ENCODE measurements at regions not wholly inside any gene's neighbourhood (a gene's known extent, or its start where the extent isn't known, plus 50 kb on each side); places are given as distances from the start of the nearest gene placed in this dataset.
A peak's percentile ranks its signal among the peaks of the same experiment; 100 is the strongest.

- Histone ChIP-seq H3K36me3 (ENCODE audit: control insufficient read depth, insufficient read depth, low read length) (peaks cover 38% of the 10 kb centered on the region), H3K4me1 (ENCODE audit: control insufficient read depth, insufficient read depth, low read length, poor library complexity, severe bottlenecking) (no peaks in the 10 kb centered on the region), H3K4me3 (ENCODE audit: low read depth, low read length) (no peak overlapping the region), H3K27me3 (ENCODE audit: control insufficient read depth, insufficient read depth, low read length) (no peaks in the 10 kb centered on the region), H3K27ac (ENCODE audit: insufficient read depth, low read length, poor library complexity, severe bottlenecking) (no peak overlapping the region), H3K9me3 (ENCODE audit: control insufficient read depth in 2 of 2, low read length in 2 of 2) (no peaks in the 10 kb centered on the region)
- no peak overlapping the region for H3K27ac Mint-ChIP-seq
- H3K9me3 Mint-ChIP-seq, result peaks cover 0 to 2% (median 0%) of the 10 kb centered on the region in 7 donors
- H3K27me3 Mint-ChIP-seq, result no peaks in the 10 kb centered on the region
- no peak for ATAC-seq (ENCODE audit: low read depth in 2 of 2)
- DNase-seq, result no peak
- H3K4me1 Mint-ChIP-seq, result peaks cover 0 to 8% (median under 1%) of the 10 kb centered on the region in 4 donors
- no peak overlapping the region for H3K4me3 Mint-ChIP-seq
- H3K36me3 Mint-ChIP-seq, result peaks cover 29% of the 10 kb centered on the region
These were observed 538.0 kb downstream of the UTRN start for GRCh38 chr6:144823131-144823530.

GRCh38 chr6:144824018-144824417 lies 538.9 kb downstream of the UTRN start:
- Histone ChIP-seq H3K27ac (ENCODE audit: insufficient read depth, low read length, poor library complexity, severe bottlenecking) (no peak overlapping the region), H3K4me3 (ENCODE audit: low read depth, low read length) (no peak overlapping the region), H3K4me1 (ENCODE audit: control insufficient read depth, insufficient read depth, low read length, poor library complexity, severe bottlenecking) (no peaks in the 10 kb centered on the region), H3K36me3 (ENCODE audit: control insufficient read depth, insufficient read depth, low read length) (peaks cover 46% of the 10 kb centered on the region), H3K9me3 (ENCODE audit: control insufficient read depth in 2 of 2, low read length in 2 of 2) (no peaks in the 10 kb centered on the region), H3K27me3 (ENCODE audit: control insufficient read depth, insufficient read depth, low read length) (no peaks in the 10 kb centered on the region)
- Mint-ChIP-seq H3K4me1 (peaks cover 0 to 8% (median 0%) of the 10 kb centered on the region in 4 donors), H3K36me3 (peaks cover 34% of the 10 kb centered on the region), H3K27ac (peak overlapping the region in 1 of 3 donors; percentile 28), H3K27me3 (no peaks in the 10 kb centered on the region), H3K9me3 (peaks cover 0 to 2% (median 0%) of the 10 kb centered on the region in 7 donors), H3K4me3 (no peak overlapping the region)
- ATAC-seq (ENCODE audit: low read depth in 2 of 2), result no peak
- no peak for DNase-seq

GRCh38 chr6:144834426-144835038 lies 549.4 kb downstream of the UTRN start:
- Histone ChIP-seq H3K27me3 (ENCODE audit: control insufficient read depth, insufficient read depth, low read length) (no peaks in the 10 kb centered on the region), H3K4me1 (ENCODE audit: control insufficient read depth, insufficient read depth, low read length, poor library complexity, severe bottlenecking) (no peaks in the 10 kb centered on the region), H3K9me3 (ENCODE audit: control insufficient read depth in 2 of 2, low read length in 2 of 2) (no peaks in the 10 kb centered on the region), H3K27ac (ENCODE audit: insufficient read depth, low read length, poor library complexity, severe bottlenecking) (no peak overlapping the region), H3K4me3 (ENCODE audit: low read depth, low read length) (no peak overlapping the region), H3K36me3 (ENCODE audit: control insufficient read depth, insufficient read depth, low read length) (peaks cover 71% of the 10 kb centered on the region)
- H3K27me3 Mint-ChIP-seq, result no peaks in the 10 kb centered on the region
- DNase-seq, result no peak
- H3K9me3 Mint-ChIP-seq, result peaks cover 0 to 1% (median 0%) of the 10 kb centered on the region in 7 donors
- ATAC-seq (ENCODE audit: low read depth in 2 of 2), result no peak
- H3K36me3 Mint-ChIP-seq, result peaks cover 43% of the 10 kb centered on the region
- no peak overlapping the region for H3K4me3 Mint-ChIP-seq
- no peaks in the 10 kb centered on the region for H3K4me1 Mint-ChIP-seq
- H3K27ac Mint-ChIP-seq, result no peak overlapping the region

- no peaks in the 10 kb centered on the region for H3K4me1 Mint-ChIP-seq
- Histone ChIP-seq H3K4me3 (ENCODE audit: low read depth, low read length) (no peak overlapping the region), H3K4me1 (ENCODE audit: control insufficient read depth, insufficient read depth, low read length, poor library complexity, severe bottlenecking) (no peaks in the 10 kb centered on the region), H3K9me3 (ENCODE audit: control insufficient read depth in 2 of 2, low read length in 2 of 2) (no peaks in the 10 kb centered on the region), H3K27me3 (ENCODE audit: control insufficient read depth, insufficient read depth, low read length) (no peaks in the 10 kb centered on the region), H3K36me3 (ENCODE audit: control insufficient read depth, insufficient read depth, low read length) (peaks cover 74% of the 10 kb centered on the region), H3K27ac (ENCODE audit: insufficient read depth, low read length, poor library complexity, severe bottlenecking) (no peak overlapping the region)
- ATAC-seq (ENCODE audit: low read depth in 2 of 2) (no peak), DNase-seq (no peak)
- peak overlapping the region in 1 of 3 donors; percentile 90 for H3K27ac Mint-ChIP-seq
- peaks cover 0 to 1% (median 0%) of the 10 kb centered on the region in 7 donors for H3K9me3 Mint-ChIP-seq
- H3K36me3 Mint-ChIP-seq, result peaks cover 48% of the 10 kb centered on the region
- no peak overlapping the region for H3K4me3 Mint-ChIP-seq
- H3K27me3 Mint-ChIP-seq, result no peaks in the 10 kb centered on the region
These were observed 550.3 kb downstream of the UTRN start for GRCh38 chr6:144835322-144835973.

GRCh38 chr6:144840619-144841018 lies 555.5 kb downstream of the UTRN start:
- Mint-ChIP-seq H3K4me3 (no peak overlapping the region), H3K4me1 (peaks cover 0 to 2% (median 0%) of the 10 kb centered on the region in 4 donors), H3K36me3 (peaks cover 70% of the 10 kb centered on the region), H3K27me3 (no peaks in the 10 kb centered on the region), H3K9me3 (peaks cover 0 to 1% (median 0%) of the 10 kb centered on the region in 7 donors), H3K27ac (peak overlapping the region in 1 of 3 donors; percentile 1)
- ATAC-seq (ENCODE audit: low read depth in 2 of 2), result no peak
- Histone ChIP-seq H3K4me1 (ENCODE audit: control insufficient read depth, insufficient read depth, low read length, poor library complexity, severe bottlenecking) (no peaks in the 10 kb centered on the region), H3K4me3 (ENCODE audit: low read depth, low read length) (no peak overlapping the region), H3K9me3 (ENCODE audit: control insufficient read depth in 2 of 2, low read length in 2 of 2) (no peaks in the 10 kb centered on the region), H3K27me3 (ENCODE audit: control insufficient read depth, insufficient read depth, low read length) (no peaks in the 10 kb centered on the region), H3K27ac (ENCODE audit: insufficient read depth, low read length, poor library complexity, severe bottlenecking) (no peak overlapping the region), H3K36me3 (ENCODE audit: control insufficient read depth, insufficient read depth, low read length) (peaks cover 93% of the 10 kb centered on the region)
- DNase-seq, result no peak

GRCh38 chr6:144843701-144844100 lies 558.6 kb downstream of the UTRN start:
- H3K27me3 Mint-ChIP-seq, result no peaks in the 10 kb centered on the region
- no peak overlapping the region for H3K27ac ChIP-seq (ENCODE audit: insufficient read depth, low read length, poor library complexity, severe bottlenecking)
- H3K4me3 ChIP-seq (ENCODE audit: low read depth, low read length), result no peak overlapping the region
- no peak overlapping the region for H3K4me3 Mint-ChIP-seq
- H3K9me3 Mint-ChIP-seq, result peaks cover 0 to 1% (median 0%) of the 10 kb centered on the region in 7 donors
- DNase-seq (no peak), ATAC-seq (ENCODE audit: low read depth in 2 of 2) (no peak)
- no peaks in the 10 kb centered on the region for H3K27me3 ChIP-seq (ENCODE audit: control insufficient read depth, insufficient read depth, low read length)
- peaks cover 86% of the 10 kb centered on the region for H3K36me3 ChIP-seq (ENCODE audit: control insufficient read depth, insufficient read depth, low read length)
- H3K4me1 Mint-ChIP-seq, result peaks cover 0 to 6% (median 0%) of the 10 kb centered on the region in 4 donors
- no peaks in the 10 kb centered on the region for H3K9me3 ChIP-seq (ENCODE audit: control insufficient read depth in 2 of 2, low read length in 2 of 2)
- H3K4me1 ChIP-seq (ENCODE audit: control insufficient read depth, insufficient read depth, low read length, poor library complexity, severe bottlenecking), result no peaks in the 10 kb centered on the region
- no peak overlapping the region for H3K27ac Mint-ChIP-seq
- peaks cover 66% of the 10 kb centered on the region for H3K36me3 Mint-ChIP-seq

GRCh38 chr6:144844596-144844995 lies 559.5 kb downstream of the UTRN start:
- Mint-ChIP-seq H3K4me3 (no peak overlapping the region), H3K27me3 (no peaks in the 10 kb centered on the region), H3K9me3 (peaks cover 0 to 1% (median 0%) of the 10 kb centered on the region in 7 donors), H3K27ac (no peak overlapping the region), H3K4me1 (peaks cover 0 to 10% (median under 1%) of the 10 kb centered on the region in 4 donors), H3K36me3 (peaks cover 63% of the 10 kb centered on the region)
- ATAC-seq (ENCODE audit: low read depth in 2 of 2) (no peak), DNase-seq (no peak)
- H3K36me3 ChIP-seq (ENCODE audit: control insufficient read depth, insufficient read depth, low read length), result peaks cover 77% of the 10 kb centered on the region
- H3K27me3 ChIP-seq (ENCODE audit: control insufficient read depth, insufficient read depth, low read length), result no peaks in the 10 kb centered on the region
- H3K4me1 ChIP-seq (ENCODE audit: control insufficient read depth, insufficient read depth, low read length, poor library complexity, severe bottlenecking), result no peaks in the 10 kb centered on the region
- H3K4me3 ChIP-seq (ENCODE audit: low read depth, low read length), result no peak overlapping the region
- no peaks in the 10 kb centered on the region for H3K9me3 ChIP-seq (ENCODE audit: control insufficient read depth in 2 of 2, low read length in 2 of 2)
- H3K27ac ChIP-seq (ENCODE audit: insufficient read depth, low read length, poor library complexity, severe bottlenecking), result no peak overlapping the region

- H3K9me3 Mint-ChIP-seq, result peaks cover 0 to 1% (median 0%) of the 10 kb centered on the region in 7 donors
- Histone ChIP-seq H3K36me3 (ENCODE audit: control insufficient read depth, insufficient read depth, low read length) (peaks cover 73% of the 10 kb centered on the region), H3K27ac (ENCODE audit: insufficient read depth, low read length, poor library complexity, severe bottlenecking) (no peak overlapping the region), H3K4me1 (ENCODE audit: control insufficient read depth, insufficient read depth, low read length, poor library complexity, severe bottlenecking) (no peaks in the 10 kb centered on the region), H3K4me3 (ENCODE audit: low read depth, low read length) (no peak overlapping the region), H3K27me3 (ENCODE audit: control insufficient read depth, insufficient read depth, low read length) (no peaks in the 10 kb centered on the region), H3K9me3 (ENCODE audit: control insufficient read depth in 2 of 2, low read length in 2 of 2) (no peaks in the 10 kb centered on the region)
- DNase-seq (no peak), ATAC-seq (ENCODE audit: low read depth in 2 of 2) (no peak)
- no peak overlapping the region for H3K4me3 Mint-ChIP-seq
- peaks cover 67% of the 10 kb centered on the region for H3K36me3 Mint-ChIP-seq
- no peaks in the 10 kb centered on the region for H3K27me3 Mint-ChIP-seq
- peaks cover 0 to 10% (median 3%) of the 10 kb centered on the region in 4 donors for H3K4me1 Mint-ChIP-seq
- H3K27ac Mint-ChIP-seq, result no peak overlapping the region
These were observed 560.1 kb downstream of the UTRN start for GRCh38 chr6:144845186-144845585.
